Activated naive CD8-positive, alpha-beta T cell treated with anti-CD3 and anti-CD28 coated beads, Interleukin-2, amount 50 U/mL, for 24 hours (primary cell): ENCODE measurements at regions not wholly inside any gene's neighbourhood (a gene's known extent, or its start where the extent isn't known, plus 50 kb on each side); places are given as distances from the start of the nearest gene placed in this dataset.
"Not testable (repeated sequence)": the region's sequence is repeated elsewhere in the genome, so short reads cannot be mapped to it uniquely, and the experiment has no call there.

Experiments used
- ATAC-seq: fragments of 150-1000 bp; cut with Tn5 transposase; one replicate; pipeline ENCODE4 v1.10.0; 2021
- DNase-seq: peaks from one replicate; pipeline ENCODE4 v3.0.0; 2021
- H3K27ac Mint-ChIP-seq: one replicate; pipeline ENCODE4 v1.8.0; 2021; ENCODE audit warnings: mild to moderate bottlenecking, mixed read lengths
- H3K27me3 Mint-ChIP-seq: one replicate; pipeline ENCODE4 v1.8.0; 2021; ENCODE audit warnings: mixed read lengths
- H3K36me3 Mint-ChIP-seq: one replicate; pipeline ENCODE4 v1.8.0; 2021; ENCODE audit warnings: low read depth, mixed read lengths
- H3K4me1 Mint-ChIP-seq: one replicate; pipeline ENCODE4 v1.8.0; 2021; ENCODE audit warnings: mixed read lengths
- H3K4me3 Mint-ChIP-seq: one replicate; pipeline ENCODE4 v1.8.0; 2021; ENCODE audit warnings: mild to moderate bottlenecking, moderate library complexity, mixed read lengths
- H3K9me3 Mint-ChIP-seq: one replicate; pipeline ENCODE4 v1.8.0; 2021; ENCODE audit warnings: mixed read lengths

DNA sequence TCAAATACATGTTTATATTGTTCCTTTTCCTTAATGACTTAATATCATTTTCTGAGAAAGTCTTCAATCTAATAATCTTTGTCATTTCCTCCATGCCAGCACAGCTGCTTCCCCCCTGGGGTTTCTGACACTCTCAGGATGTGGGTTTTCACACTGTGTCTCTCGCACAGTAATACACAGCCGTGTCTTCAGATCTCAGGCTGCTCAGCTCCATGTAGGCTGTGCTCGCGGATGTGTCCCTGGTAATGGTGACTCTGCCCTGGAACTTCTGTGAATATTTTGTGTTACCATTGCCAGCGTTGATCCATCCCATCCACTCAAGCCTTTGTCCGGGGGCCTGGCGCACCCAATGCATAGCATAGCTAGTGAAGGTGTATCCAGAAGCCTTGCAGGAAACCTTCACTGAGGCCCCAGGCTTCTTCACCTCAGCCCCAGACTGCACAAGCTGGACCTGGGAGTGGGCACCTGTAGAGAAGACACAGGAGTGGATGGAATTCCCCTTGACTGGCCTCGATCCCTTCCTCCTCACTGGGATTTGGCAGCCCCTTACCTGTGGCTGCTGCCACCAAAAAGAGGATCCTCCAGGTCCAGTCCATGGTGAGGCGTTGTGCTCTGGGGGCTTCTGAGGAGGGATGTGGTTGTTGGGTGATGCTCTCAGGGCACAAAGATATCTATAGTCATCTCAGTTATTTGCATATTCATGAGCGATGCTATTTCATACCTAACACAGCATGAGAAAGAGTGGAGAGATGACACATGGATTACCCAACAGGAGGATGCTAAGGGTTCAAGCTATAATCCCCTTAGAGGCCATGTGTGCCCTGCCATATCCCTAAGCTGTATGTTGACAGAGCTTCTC, 478.8 kb downstream of the TMEM121 start:
- H3K9me3 Mint-ChIP-seq, H3K27me3 Mint-ChIP-seq, H3K36me3 Mint-ChIP-seq: not testable (repeated sequence)
- H3K4me1 Mint-ChIP-seq: peaks cover 69% of the 10 kb centered on the region
- peak; percentile 68 for DNase-seq
- H3K27ac Mint-ChIP-seq: peak overlapping the region; percentile 96
- peak overlapping the region; percentile 87 for H3K4me3 Mint-ChIP-seq
- peak; percentile 92 for ATAC-seq

DNA sequence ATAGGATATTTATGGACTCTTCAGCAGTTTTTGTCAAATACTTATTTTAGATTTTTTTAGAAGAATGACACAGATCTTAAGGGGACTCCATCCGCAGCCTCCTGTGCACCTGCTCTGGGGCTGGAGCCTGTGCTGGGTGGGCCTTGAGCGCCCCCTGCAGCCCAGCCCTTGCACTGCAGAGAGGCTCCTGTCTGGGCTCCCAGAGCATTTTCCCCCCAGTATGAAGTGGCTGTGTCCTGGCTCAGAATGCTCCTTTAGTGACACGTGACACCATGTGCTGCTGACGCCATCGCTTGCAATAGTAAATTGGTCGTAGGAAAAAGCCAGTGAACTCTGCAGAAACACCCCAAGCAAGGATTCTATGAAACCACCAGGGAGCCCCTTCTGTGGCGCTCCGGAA, 479.7 kb downstream of the TMEM121 start:
- H3K9me3 Mint-ChIP-seq, H3K36me3 Mint-ChIP-seq, H3K27me3 Mint-ChIP-seq: not testable (repeated sequence)
- peak; percentile 64 for DNase-seq
- Mint-ChIP-seq H3K27ac (peak overlapping the region; percentile 96), H3K4me3 (peak overlapping the region; percentile 87), H3K4me1 (peaks cover 78% of the 10 kb centered on the region)
- ATAC-seq: peak; percentile 26

DNA sequence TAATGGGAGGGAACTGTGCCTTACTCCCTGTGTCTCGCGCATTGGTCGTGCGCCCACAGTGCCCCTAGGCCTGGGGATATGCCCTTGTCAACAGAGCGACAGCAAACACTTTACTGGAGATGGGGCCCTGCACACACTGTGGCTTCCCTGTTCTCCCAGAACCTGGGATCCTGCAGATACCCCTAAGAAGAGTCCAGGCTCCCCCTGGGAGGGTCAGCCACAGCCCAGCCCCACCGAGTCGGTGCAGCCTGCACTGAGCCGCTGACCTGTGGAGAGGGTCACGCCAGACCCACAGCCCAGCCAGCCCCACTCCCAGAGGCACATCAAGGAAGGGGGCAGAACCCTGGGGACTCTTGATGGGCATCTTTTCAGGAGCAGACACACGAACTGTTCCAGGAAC, 480.3 kb downstream of the TMEM121 start:
- not testable (repeated sequence) for H3K9me3 Mint-ChIP-seq, H3K27me3 Mint-ChIP-seq, DNase-seq, ATAC-seq, H3K36me3 Mint-ChIP-seq
- peak overlapping the region; percentile 87 for H3K4me3 Mint-ChIP-seq
- H3K27ac Mint-ChIP-seq: peak overlapping the region; percentile 96
- peaks cover 80% of the 10 kb centered on the region for H3K4me1 Mint-ChIP-seq

- H3K4me1 Mint-ChIP-seq: peaks cover 84% of the 10 kb centered on the region
- peaks cover 4% of the 10 kb centered on the region for H3K36me3 Mint-ChIP-seq
- peaks cover 5% of the 10 kb centered on the region for H3K27me3 Mint-ChIP-seq
- no peak for ATAC-seq
- no peak overlapping the region for H3K4me3 Mint-ChIP-seq
- DNase-seq: no peak
- H3K9me3 Mint-ChIP-seq: peaks cover 2% of the 10 kb centered on the region
- H3K27ac Mint-ChIP-seq: peak overlapping the region; percentile 64
Observed at GRCh38 chr14:106010783-106011182, 484.4 kb downstream of the TMEM121 start.

DNA sequence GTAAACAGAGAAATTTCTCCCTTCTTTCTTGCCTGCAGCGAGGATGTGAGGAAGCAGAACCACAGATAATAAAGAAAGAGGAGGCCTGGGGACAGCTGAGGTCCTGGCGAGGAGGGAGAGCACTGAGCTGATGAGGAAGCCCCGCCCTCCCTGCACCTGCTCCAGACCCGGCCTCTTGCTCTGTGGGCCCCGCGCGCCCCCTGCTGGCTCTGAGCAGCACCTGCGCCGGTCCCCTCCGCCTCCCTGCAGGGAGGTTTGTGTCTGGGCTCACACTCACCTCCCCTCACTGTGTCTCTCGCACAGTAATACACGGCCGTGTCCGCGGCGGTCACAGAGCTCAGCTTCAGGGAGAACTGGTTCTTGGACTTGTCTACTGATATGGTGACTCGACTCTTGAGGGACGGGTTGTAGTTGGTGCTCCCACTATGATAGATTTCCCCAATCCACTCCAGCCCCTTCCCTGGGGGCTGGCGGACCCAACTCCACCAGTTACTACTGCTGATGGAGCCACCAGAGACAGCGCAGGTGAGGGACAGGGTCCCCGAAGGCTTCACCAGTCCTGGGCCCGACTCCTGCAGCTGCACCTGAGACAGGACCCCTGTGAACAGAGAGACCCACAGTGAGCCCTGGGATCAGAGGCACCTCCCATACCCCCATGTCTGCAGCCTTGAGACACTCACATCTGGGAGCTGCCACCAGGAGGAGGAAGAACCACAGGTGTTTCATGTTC, 485.4 kb downstream of the TMEM121 start:
- H3K4me1 Mint-ChIP-seq: peaks cover 83% of the 10 kb centered on the region
- not testable (repeated sequence) for ATAC-seq, H3K27me3 Mint-ChIP-seq

DNA sequence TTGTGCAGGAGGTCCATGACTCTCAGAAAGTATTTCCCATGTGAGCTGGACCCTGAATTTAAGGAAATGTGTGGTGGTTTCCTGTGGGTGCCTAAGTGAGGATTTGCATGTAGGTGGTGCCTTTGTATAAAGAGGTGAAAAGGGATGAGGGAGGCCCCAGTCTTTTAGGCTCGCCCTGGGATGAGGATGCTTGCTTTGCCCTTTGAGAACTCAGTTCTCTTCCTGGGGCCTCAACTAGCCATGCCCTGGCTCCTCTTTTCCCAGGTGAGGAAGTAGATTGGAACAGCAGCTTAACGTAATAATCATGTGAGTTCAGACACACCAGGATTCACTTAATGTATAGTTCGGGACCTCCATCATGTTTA, 486.0 kb downstream of the TMEM121 start:
- not testable (repeated sequence) for H3K27me3 Mint-ChIP-seq, H3K9me3 Mint-ChIP-seq, ATAC-seq, DNase-seq, H3K36me3 Mint-ChIP-seq
- Mint-ChIP-seq H3K4me3 (peak overlapping the region; percentile 53), H3K4me1 (peaks cover 81% of the 10 kb centered on the region), H3K27ac (peak overlapping the region; percentile 76)

More for the DNA sequence above, 485.4 kb downstream of the TMEM121 start:
- not testable (repeated sequence) for H3K9me3 Mint-ChIP-seq, H3K36me3 Mint-ChIP-seq
- DNase-seq: peak; percentile 92
- peak overlapping the region; percentile 76 for H3K27ac Mint-ChIP-seq
- peak overlapping the region; percentile 53 for H3K4me3 Mint-ChIP-seq

GRCh38 chr14:106013879-106014376, 487.5 kb downstream of the TMEM121 start:
- DNase-seq: peak; percentile 27
- H3K27me3 Mint-ChIP-seq: peaks cover 7% of the 10 kb centered on the region
- H3K36me3 Mint-ChIP-seq: peaks cover 4% of the 10 kb centered on the region
- peaks cover 70% of the 10 kb centered on the region for H3K4me1 Mint-ChIP-seq
- H3K27ac Mint-ChIP-seq: peak overlapping the region; percentile 96
- H3K4me3 Mint-ChIP-seq: peak overlapping the region; percentile 64
- H3K9me3 Mint-ChIP-seq: peaks cover 2% of the 10 kb centered on the region
- ATAC-seq: peak; percentile 92

- H3K36me3 Mint-ChIP-seq, H3K9me3 Mint-ChIP-seq, H3K27me3 Mint-ChIP-seq, H3K27ac Mint-ChIP-seq, DNase-seq, ATAC-seq, H3K4me3 Mint-ChIP-seq: not testable (repeated sequence)
- H3K4me1 Mint-ChIP-seq: peaks cover 58% of the 10 kb centered on the region
Observed at GRCh38 chr14:106017952-106018351, 491.6 kb downstream of the TMEM121 start.

DNA sequence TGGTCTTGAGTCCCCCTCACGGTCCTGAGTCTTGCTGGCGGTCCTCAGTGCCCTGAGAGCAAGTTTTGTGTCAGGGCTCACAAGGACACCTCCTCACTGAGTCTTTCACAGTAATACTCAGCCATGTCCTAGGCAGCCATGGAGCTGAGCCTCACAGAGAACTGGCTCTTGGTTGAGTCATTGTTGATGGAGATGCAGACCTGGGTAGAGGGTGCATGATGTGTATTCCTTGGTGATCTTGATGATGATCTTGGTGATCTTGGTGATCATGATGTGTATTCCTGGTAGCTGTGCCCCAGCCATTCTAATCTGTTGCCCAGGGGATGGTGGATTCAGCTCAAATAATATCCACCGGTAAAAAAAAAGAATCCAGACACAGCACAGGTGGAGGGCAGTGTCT, 495.4 kb downstream of the TMEM121 start:
- Mint-ChIP-seq H3K4me3 (no peak overlapping the region), H3K9me3 (peaks cover 12% of the 10 kb centered on the region), H3K27me3 (peaks cover 2% of the 10 kb centered on the region), H3K27ac (peak overlapping the region; percentile 76), H3K36me3 (peaks cover 10% of the 10 kb centered on the region), H3K4me1 (peaks cover 48% of the 10 kb centered on the region)
- no peak for DNase-seq
- peak; percentile 51 for ATAC-seq

- Mint-ChIP-seq H3K36me3 (peaks cover 10% of the 10 kb centered on the region), H3K4me3 (peak overlapping the region; percentile 15), H3K27ac (peak overlapping the region; percentile 80), H3K4me1 (peaks cover 48% of the 10 kb centered on the region), H3K9me3 (peaks cover 12% of the 10 kb centered on the region)
- ATAC-seq: peak; percentile 55
- not testable (repeated sequence) for DNase-seq, H3K27me3 Mint-ChIP-seq
Observed at GRCh38 chr14:106022648-106023047, 496.3 kb downstream of the TMEM121 start.

DNA sequence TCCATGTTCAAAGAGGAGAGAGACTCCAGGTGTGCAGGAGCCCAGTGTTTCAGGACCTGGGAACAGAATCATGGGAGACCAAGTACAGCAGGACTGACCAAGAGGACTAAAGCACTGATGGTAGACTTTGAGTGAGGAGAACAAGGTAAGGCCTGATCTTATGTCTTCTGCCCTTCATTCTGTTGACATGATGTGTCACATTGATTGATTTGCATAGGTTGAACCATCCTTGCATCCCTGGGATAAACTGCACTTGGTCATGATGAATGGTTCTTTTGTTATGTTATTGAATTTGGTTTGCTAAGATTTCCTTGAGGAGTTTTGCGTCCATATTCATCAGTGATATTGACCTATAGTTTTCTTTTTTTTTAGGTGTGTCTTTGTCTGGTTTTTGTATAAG, 497.0 kb downstream of the TMEM121 start:
- no peak for DNase-seq
- Mint-ChIP-seq H3K4me1 (peaks cover 48% of the 10 kb centered on the region), H3K4me3 (no peak overlapping the region), H3K27ac (no peak overlapping the region), H3K36me3 (peaks cover 10% of the 10 kb centered on the region), H3K9me3 (peaks cover 12% of the 10 kb centered on the region), H3K27me3 (peaks cover 2% of the 10 kb centered on the region)
- no peak for ATAC-seq

DNA sequence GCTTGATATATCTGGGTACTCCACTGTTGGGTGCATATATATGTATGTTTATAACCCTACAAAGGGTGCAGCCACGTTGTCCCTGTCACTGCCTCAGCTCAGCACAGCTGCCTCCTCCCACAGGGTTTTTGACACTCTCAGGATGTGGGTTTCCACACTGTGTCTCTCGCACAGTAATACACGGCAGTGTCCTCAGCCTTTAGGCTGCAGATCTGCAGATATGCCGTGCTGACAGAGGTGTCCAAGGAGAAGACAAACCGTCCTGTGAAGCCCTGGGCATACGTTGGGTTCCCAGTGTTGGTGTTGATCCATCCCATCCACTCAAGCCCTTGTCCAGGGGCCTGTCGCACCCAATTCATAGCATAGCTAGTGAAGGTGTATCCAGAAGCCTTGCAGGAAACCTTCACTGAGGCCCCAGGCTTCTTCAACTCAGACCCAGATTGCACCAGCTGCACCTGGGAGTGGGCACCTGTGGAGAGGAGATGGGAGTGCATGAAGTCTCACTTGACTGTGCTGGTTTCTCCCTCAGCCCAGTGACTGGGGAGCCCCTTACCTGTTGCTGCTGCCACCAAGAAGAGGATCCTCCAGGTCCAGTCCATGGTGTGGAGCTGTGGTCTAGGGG, 498.7 kb downstream of the TMEM121 start:
- ATAC-seq (peak; percentile 59), DNase-seq (peak; percentile 15)
- Mint-ChIP-seq H3K27me3 (peaks cover 4% of the 10 kb centered on the region), H3K9me3 (peaks cover 12% of the 10 kb centered on the region), H3K27ac (no peak overlapping the region), H3K4me3 (no peak overlapping the region), H3K4me1 (peaks cover 47% of the 10 kb centered on the region), H3K36me3 (peaks cover 10% of the 10 kb centered on the region)

GRCh38 chr14:106026026-106026425, 499.6 kb downstream of the TMEM121 start:
- H3K27ac Mint-ChIP-seq: no peak overlapping the region
- no peak for ATAC-seq

DNA sequence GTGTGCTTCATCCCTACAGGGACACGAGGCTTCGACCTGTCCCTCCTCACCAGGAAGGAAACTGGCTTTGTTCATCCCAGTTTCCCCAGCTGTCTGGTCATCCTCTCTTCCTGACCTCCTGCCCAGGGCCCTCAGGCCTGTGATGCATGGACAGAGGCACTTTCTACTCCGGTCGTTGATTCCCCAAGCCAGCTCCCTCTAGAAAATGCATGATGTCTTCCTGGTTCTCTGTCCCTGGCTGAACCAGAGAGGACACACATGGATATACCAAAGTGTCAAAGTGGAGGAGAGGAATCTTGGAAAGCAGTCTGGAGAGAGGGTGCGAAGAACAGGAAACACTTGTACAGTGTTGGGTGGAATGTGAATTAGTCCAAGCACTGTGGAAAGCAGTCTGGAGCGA, 501.4 kb downstream of the TMEM121 start:
- Mint-ChIP-seq H3K4me1 (peaks cover 25% of the 10 kb centered on the region), H3K9me3 (peaks cover 12% of the 10 kb centered on the region), H3K36me3 (peaks cover 10% of the 10 kb centered on the region)
- H3K27ac Mint-ChIP-seq, DNase-seq, H3K4me3 Mint-ChIP-seq, ATAC-seq, H3K27me3 Mint-ChIP-seq: not testable (repeated sequence)

More at GRCh38 chr14:106026026-106026425, 499.6 kb downstream of the TMEM121 start:
- Mint-ChIP-seq H3K27me3 (peaks cover 4% of the 10 kb centered on the region), H3K9me3 (peaks cover 12% of the 10 kb centered on the region), H3K36me3 (peaks cover 10% of the 10 kb centered on the region), H3K4me1 (peaks cover 43% of the 10 kb centered on the region), H3K4me3 (no peak overlapping the region)
- no peak for DNase-seq
